GM12891 (cell line): ENCODE measurements at regions not wholly inside any gene's neighbourhood (a gene's known extent, or its start where the extent isn't known, plus 50 kb on each side); places are given as distances from the start of the nearest gene placed in this dataset.

Experiments used
- POLR2A ChIP-seq: IDR thresholded peaks from 2 replicates; pipeline ENCODE4 v1.6.1; 2011; ENCODE audit warnings: low read depth, low read length, control low read depth
- POLR2AphosphoS5 ChIP-seq: IDR thresholded peaks from 2 replicates; pipeline ENCODE4 v1.6.1; 2011; ENCODE audit warnings: low read depth, low read length, control low read depth
- TAF1 ChIP-seq: IDR thresholded peaks from 2 replicates; pipeline ENCODE4 v1.6.1; 2011; ENCODE audit warnings: low read depth, low read length, control low read depth

DNA sequence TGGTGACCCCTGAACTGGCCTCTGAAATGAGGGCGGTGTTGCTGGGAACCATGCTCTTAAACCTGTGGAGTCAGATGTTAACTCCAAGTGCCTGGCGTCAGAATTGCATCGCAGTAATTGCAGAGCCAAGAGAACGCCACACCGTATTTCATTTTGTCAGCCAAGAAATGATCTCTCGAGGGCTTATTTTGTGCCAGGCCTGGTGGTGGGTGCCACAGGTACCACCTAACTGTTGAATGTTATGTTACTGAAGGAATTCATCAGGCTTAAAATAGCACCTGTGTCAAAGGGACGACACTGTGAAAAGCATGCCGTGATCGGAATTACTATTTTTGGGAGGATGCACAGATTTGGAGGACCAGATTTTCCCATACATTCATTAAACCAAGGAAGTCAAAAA lies 51.9 kb upstream of the BAIAP2L1 start:
- TF ChIP-seq POLR2A (no peak), TAF1 (no peak), POLR2AphosphoS5 (no peak)
